Inflammatory macrophage (primary cell): ENCODE measurements at regions not wholly inside any gene's neighbourhood (a gene's known extent, or its start where the extent isn't known, plus 50 kb on each side); places are given as distances from the start of the nearest gene placed in this dataset.
"Not testable (repeated sequence)": the region's sequence is repeated elsewhere in the genome, so short reads cannot be mapped to it uniquely, and the experiment has no call there.

Experiments
- DNase-seq, 2 donors: peaks; one replicate each; pipeline ENCODE4 v3.0.0-alpha.2; 2020 to 2022

DNA sequence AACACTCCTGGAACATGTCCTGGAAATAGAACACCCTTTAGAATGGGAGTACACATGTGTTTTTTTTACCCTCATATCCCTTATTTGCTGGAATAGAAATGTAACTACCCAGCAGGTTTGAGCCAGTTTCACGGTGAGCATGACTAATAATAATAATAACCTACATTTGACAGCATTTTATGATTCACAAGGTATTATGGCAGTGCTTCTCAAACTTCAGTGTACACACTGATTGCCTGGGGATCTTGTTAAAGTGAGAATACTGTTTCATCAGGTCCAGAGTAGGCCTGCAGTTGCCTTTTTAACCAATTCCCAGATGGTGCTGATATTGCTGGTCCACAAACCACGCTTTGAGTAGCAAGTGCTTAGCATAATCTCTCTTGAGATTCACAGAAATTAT lies 63.9 kb downstream of the NFKBIZ start:
- no peak for DNase-seq

DNA sequence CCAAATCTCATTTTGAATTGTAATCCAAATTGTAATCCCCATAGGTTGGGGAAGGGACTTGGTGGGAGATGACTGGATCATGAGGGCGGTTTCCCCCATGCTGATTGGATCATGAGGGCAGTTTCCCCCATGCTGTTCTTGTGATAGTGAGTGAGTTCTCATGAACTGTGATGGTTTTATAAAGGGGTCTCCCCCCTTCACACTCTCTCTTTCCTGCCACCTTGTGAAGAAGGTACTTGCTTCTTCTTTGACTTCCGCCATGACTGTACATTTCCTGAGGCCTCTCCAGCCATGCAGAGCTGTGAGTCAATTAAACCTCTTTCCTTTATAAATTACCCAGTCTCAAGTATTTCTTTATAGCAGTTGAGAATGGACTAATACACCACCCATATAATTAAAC lies 68.4 kb downstream of the NFKBIZ start:
- not testable (repeated sequence) for DNase-seq

DNA sequence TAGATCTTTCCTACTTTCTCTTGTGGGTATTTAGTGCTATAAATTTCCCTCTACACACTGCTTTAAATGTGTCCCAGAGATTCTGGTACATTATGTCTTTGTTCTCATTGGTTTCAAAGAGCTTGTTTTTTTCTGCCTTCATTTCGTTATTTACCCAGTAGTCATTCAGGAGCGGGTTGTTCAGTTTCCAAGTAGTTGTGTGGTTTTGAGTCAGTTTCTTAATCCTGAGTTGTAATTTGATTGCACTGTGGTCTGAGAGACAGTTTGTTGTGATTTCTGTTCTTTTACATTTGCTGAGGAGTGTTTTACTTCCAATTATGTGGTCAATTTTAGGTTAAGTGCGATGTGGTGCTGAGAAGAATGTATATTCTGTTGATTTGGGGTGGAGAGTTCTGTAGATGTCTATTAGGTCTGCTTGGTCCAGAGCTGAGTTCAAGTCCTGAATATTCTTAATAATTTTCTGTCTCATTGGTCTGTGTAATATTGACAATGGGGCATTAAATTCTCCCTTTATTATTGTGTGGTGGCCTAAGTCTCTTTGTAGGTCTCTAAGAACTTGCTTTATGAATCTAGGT lies 72.9 kb downstream of the NFKBIZ start:
- DNase-seq: not testable (repeated sequence)

DNA sequence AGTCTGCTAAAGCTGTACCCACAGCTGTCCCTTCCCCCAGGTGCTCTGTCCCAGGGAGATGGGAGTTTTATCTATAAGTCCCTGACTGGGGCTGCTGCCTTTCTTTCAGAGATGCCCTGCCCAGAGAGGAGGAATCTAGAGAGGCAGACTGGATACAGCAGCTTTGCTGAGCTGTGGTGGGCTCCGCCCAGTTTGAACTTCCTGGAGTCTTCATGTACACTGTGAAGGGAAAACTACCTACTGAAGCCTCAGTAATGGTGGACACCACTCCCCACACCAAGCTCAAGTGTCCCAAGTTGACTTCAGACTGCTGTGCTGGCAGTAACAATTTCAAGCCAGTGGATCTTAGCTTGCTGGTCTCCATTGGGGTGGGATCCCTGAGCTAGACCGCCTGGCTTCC lies 75.3 kb downstream of the NFKBIZ start:
- not testable (repeated sequence) for DNase-seq

DNA sequence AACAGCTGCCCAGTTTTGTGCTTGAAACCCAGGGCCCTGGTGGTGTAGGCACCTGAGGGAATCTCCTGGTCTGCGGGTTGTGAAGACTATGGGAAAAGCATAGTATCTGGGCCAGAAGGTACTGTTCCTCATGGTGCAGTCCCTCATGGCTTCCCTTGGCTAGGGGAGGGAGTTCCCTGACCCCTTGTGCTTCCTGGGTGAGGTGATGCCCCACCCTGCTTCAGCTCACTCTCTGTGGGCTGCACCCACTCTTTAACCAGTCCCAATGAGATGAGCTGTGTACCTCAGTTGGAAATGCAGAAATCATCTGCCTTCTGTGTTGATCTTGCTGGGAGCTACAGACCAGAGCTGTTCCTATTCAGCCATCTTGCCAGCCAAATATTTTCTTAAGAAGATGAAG lies 75.8 kb downstream of the NFKBIZ start:
- peak; percentile 30 to 65 for DNase-seq

DNA sequence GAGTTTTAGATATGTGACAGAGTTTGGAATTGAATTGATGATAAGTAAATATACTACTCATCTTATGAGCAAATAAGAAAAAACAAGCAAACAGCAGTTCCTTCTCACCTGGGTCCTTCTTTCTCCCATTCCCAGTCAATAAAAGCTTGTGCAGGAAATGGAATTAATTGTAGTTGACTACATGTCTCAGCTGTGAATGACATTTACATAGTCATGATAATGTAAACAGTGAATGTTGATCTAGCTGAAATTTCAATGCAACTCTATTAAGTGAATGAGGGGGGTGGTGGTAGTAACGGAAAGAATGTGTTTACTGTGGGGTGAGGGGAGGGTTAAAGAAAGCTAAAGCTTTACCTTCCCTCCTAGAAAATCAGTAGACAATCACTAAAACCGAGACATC lies 76.2 kb downstream of the NFKBIZ start:
- DNase-seq: no peak

DNA sequence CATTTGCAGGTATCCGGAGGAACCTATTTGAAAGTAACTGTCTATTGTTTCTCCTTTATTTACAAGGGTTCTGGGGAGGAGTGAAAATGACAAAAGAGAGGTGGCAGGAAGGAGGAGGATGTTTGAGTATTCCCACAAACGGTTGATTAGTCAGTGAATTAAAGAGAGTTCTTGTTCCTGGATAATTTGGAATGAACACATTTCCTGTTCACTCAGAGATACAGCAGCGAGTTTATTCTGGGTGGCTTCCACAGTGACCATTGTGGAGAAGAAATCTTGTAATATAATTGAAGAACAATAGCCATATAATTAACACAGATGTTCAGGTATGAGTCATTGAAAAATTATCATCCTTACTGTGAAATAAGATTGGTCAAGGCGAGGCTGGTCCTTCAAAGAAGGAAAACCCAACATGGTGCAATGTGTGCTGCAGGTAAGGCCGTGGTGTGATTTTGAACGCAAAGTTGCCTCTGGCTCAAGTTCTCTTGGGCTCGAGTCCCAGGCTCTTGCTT lies 77.3 kb downstream of the NFKBIZ start:
- DNase-seq: no peak

DNA sequence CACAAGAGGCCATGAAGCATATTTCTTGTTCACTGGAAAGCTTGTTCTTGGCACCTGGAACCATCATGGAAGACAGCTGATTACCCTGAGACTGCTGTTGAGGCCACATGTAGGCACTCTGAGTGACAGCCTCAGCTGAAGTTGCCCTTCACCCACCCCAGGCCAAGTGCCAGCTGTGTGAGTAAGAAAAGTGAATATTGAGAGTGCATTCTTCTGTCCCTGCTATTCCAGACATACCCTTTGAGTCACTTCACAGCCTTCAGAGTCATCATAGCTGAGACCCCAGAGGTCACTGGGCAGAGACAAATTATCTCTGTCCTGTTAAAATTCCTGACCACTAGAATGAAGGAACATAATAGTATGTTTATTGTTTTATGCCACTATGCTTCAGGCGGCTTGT lies 79.6 kb downstream of the NFKBIZ start:
- no peak for DNase-seq

DNA sequence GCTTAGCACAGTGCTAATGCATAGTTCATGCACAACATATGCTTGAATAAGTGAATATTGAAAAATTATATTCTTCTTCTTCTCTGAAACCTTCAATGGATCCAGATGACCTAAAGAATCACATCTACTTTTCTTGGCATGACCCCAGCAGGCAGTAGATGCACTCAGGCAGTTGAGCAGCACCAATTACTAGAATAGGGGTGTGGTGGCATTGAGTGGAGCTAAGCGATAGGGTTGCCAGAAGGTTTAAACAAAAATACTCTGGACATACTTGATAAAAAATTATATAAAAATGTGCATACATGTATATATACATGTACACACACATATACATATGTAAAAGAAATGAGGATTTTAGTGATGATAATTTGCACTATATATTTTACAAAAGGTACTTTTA lies 81.8 kb downstream of the NFKBIZ start:
- no peak for DNase-seq

DNA sequence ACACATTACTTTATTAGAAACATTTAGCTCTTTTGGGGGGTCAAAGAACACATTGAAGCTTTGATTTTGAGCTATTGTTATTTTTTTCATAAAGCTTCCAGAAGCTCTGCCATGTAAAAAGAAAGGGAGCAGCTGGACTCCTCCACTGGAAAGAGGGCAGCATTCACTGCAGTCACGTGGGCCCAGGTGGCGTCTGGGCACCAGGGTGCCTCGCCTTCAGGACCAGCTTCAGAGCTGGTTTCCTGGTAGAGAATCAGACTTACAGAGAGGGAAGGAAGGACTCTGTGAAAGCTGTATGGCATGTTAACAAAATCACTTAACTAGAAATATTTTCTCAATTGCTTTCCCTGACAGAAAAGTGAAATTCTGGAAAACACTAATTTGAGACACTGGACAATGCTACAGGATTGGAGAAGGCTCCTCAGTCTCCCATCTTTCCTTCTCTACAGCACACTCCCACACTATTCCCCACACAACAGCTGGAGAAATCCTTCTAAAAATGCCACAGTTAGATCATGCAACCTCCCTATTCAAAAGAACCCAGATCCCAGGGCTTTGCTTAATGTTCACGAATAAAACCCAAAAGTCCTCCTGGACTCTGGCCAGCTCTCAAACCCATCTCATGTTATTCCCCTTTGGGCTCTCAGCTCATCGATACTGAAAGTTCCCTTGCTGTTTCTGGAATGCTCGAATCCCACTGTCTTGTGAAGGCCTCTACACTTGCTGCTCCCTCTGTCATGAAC lies 83.2 kb downstream of the NFKBIZ start:
- DNase-seq: no peak

DNA sequence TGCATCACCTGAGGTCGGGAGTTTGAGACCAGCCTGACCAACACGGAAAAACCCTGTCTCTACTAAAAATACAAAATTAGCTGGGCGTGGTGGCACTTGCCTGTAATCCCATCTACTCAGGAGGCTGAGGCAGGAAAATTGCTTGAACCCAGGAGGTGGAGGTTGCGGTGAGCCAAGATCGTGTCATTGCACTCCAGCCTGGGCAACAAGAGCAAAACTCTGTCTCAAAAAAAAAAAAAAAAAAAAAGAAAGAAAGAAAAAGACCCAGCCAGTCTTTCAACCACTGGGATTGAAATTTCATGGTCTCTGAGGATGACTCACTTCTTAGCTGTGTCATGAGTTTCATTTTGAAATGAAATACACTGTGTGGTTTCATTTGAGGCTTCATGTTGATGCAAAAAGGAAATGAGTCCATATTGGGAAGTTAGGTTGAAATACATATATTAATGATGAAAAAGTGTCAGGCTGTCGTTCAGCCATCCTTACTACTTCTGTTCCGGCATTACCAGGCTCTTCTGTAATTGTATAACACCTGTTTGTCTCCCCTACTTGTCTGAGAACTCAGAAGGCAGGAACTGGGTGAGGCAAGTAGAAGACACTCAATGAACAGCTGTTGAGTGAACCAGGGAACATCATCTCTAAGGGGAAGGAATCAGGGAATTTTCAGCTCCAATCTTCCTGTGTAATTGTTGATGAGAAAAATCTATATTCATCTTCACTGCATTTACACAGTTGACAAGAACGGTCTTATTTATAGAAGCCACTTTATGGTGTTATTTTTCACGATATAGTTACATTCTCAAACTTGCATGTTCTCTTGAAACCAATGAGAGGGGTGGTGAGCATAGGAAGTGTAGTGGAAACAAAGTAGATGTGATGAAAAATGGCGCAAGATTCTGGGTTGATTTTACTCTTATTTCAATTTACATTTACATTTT lies 87.4 kb downstream of the NFKBIZ start:
- peak; percentile 84 to 97 for DNase-seq

DNA sequence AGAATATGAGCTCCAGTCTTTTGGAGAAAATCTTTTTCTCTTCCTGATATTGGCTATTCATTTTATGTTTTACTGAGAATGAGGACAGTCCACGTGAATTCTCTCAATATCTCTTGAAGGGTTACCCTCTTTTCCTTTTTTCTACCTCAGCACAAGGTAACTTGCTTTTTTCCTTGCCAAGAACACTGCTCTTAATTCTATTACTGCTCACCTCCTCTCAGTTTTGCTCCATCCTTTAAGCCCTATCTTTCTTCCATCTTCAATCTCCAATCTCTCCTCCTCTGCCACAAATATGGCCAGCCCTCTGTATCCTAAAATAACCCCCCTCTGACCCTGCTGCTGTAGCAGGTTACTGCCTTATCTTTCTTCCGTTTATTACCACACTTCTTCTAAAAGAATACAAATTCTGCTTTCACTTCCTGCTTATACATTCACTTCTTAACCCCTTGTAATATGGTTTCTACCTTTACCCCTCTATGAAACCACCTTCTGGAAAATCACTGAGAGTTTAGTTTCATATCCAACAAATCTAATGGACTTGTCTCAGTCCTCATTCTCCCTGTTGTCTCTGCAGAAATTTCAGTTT lies 89.0 kb downstream of the NFKBIZ start:
- DNase-seq: peak in 1 of 2 donors; percentile 68

DNA sequence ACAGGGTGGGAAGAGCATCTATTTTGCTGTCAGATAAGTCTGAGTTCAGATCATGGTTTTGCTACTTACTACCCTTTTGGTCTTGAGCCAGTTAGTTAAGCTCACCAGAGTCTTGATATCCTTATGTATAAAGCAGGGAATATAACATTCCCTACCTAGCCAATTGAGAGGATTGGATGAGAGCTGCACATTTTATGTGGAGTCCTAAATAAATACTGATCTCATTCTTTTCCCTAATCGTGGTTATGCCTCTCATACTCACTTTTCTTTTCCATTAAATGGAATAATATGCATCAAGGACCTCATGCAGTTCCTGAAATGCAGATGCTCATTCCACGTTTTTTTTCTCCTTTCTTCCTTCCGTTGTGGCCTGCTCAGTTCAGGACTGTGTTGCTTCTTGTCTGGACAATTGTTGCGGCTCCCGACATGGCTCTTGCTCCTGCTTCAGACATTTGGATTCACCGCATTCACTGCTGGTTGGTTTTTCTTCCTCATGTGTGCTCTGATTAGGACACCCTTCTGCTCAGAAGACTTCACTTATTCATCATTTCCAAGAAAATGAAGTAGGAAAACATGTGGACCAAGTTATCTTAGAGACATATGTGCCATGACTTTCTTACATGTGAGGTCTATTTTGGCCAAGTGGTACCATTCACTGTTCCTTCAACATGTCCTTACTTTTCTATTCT lies 90.2 kb downstream of the NFKBIZ start:
- DNase-seq: peak in 1 of 2 donors; percentile 47

DNA sequence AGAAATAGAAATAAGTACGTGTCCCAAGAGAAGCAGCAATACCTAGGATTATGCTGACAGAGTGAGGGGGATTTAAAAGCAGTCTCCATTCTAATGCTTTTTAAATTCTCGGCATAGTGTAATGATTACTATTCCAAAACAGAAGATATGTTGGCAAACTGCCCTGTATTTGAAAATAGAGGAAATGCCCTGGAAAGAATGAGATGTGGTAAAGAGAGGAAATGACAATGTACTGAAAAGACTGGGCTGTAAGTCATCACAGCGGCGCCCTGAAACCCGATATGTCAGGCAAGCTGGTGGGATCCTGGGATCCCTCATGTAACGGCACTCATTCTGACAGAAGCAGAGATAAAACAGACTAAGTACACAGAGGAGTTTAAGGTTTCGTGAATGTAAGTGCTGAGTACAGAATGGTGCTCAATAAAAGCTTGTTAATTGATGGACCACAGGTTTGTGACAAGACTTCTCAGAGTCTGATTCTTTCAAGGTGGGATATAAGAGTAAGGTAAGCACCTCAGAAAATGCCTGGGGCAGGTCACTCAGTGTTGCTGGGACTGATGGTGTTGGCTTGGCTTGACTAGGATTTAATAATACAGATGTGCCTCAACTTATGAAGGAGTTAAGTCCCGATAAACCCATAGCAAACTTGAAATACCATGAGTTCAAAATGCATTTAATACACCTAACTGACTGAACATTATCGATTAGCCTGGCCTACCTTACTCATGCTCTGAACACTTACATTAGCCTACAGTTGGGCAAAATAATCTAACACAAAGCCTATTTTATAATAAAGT lies 91.4 kb downstream of the NFKBIZ start:
- DNase-seq: peak; percentile 77 to 91

DNA sequence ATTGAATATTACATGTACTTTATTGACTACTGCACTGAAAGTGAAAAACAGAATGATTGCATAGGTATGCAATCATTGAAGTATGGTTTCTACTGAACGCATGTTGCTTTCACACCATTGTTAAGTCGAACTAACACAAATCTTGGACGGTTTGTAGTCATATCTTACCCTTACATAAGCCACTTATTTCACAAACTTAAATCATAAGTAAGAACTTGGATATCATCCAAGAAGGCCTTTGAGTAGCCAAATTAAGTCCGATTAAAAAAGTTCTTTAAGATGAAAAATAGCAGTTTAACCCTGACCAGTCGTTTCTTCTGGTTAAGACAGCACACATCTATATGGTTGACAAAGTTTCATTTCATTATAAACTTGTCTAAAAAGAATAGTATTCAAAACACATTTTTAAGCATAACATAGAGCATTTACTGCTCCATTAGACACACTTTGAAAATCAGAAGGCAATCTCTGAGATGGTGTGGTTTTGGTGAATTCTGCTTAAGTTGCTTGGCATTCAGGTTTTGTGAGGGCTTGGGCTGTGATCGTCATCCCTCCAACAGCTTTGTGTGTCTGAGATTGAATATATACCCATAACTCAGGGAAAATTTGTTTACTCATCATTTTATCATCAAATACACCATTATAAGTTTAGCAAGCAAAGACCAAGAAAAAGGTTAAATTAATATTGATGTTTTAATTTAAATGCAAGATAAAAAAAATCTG lies 92.2 kb downstream of the NFKBIZ start:
- DNase-seq: peak in 1 of 2 donors; percentile 82

DNA sequence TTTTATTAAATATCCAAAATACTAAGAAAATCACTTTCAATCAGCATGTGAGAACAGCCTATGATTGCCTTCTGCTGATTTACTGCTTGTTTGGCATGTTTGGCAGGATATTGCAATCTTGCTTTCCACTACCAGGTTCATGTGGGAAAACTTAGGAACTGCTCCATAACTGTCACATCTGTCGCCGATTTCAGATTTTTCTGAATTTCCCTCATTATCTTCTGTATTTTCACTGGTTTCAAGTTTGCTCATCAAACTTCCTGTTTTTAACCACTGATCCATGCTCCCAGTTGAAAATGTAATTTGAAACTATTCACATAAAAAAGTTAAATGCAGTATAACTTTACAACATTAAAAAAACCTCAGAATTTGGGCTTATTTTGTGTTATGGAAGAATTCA lies 93.0 kb downstream of the NFKBIZ start:
- peak in 1 of 2 donors; percentile 79 for DNase-seq

DNA sequence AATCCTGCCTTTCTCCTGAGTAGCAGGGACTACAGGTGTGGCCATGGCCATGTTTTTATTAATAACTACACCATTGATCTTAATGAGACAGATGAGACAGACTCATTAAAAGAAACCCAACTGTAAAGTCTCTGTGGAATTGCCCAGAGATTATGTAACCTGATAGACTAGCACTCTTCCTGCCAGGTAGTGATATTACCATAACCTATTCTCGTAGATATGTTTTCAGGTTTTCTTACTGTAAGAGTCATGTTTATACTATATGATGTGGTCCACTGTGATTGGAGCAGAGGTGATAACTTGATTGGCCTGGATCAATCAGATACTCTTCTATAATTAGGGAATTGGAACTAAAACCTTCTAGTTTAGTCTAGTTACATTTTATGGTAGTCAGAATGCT lies 93.7 kb downstream of the NFKBIZ start:
- no peak for DNase-seq

DNA sequence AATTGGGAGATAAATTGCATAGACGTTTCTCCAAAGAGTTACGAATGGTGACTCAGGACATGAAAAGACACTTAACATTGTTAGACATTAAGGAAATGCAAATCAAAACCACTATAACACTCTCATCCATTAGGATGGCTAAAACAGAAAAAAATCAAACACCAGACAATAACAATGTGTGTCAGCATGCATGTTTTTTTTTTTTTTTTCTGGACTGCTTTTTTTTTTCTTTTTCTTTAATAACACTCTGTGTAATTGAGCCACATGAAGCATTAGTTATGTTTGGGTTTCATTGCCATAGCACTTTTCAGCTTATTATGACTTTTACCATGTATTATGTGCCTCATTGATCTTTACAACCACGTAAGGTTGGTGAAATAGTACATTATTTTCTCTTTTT lies 95.0 kb downstream of the NFKBIZ start:
- no peak for DNase-seq

DNA sequence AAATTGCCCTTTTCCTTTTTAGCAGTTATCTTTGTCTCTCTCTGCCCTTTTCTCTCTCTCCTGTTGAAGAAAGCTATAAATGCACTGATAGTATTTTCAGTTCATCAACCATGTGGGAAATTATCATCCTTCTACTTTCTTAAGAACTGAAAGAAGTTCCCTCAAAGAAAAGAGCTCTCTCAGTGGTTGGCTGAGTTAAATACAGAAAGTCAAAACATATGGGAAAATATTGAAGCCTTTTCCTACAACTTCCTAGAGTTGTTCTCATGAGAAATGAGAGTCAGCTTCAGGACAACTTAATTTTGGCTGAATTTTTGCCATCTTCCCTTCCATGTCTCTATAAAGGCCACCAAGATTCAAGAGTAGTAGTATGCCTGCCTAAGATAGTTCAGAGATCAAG lies 96.7 kb downstream of the NFKBIZ start:
- no peak for DNase-seq

DNA sequence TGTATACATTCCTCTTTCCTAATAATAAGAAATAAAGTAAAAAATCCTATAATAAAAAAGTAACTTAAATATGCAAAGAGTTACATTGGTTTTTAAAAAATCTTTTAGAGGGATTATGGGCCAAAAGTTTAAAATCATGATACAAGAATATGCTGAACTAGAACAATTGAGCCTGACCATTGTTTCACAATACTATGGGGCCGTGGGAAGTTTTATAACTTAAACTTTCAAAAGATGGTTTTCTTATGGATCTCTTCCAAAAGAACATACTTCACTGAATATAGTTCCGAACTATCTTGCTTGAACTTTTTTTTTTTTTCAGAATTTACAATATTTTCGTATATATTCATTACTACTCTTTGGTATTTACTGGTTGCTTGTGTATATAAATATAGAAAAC lies 97.6 kb downstream of the NFKBIZ start:
- no peak for DNase-seq

DNA sequence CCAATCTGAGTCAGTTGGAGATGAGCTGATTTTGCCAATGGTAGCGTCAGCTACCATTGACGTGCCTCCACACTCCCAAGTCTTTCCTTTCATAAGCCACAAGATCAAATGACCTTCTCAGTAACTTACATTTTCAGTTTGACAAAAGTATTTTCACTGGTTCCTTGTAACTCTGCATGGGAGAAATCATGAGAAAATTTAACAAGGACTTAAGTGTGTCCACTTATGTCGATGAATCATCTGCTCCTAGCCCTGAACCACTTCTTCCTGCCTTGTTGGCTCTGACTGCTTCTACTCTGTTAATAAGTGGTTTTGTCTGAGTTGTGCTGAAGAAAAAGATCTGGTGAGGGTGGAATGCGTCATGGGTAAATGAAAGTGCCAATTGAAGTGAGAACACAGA lies 101.2 kb downstream of the NFKBIZ start:
- DNase-seq: no peak
